ENCODE measurements at regions not wholly inside any gene's neighbourhood (a gene's known extent, or its start where the extent isn't known, plus 50 kb on each side); places are given as distances from the start of the nearest gene placed in this dataset.

DNA sequence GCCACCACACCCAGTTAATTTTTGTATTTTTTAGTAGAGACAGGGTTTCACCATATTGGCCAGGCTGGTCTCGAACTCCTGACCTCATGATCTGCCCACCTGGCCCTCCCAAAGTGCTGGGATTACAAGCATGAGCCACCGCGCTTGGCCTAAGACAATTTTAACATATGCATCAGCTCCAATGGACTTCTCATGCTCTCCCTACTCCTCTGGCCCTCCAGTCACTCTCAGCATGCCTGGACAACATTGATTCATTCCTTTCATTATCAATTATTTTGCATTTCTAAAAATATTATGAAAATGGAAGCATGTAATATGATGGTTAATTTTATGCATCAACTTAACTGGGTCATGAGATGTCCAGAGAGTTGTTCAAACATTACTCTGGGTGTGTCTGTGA, 469.1 kb upstream of the TMEM132C start:
- Mint-ChIP-seq H3K36me3 (no peaks in the 10 kb centered on the region), H3K27ac (no peak overlapping the region), H3K4me3 (no peak overlapping the region), H3K27me3 (ENCODE audit: insufficient read depth, low read depth) (peaks cover 2% of the 10 kb centered on the region), H3K4me1 (no peaks in the 10 kb centered on the region), H3K9me3 (no peaks in the 10 kb centered on the region)
- Histone ChIP-seq H3K4me2 (no peak overlapping the region), H4K20me1 (ENCODE audit: low read depth) (no peaks in the 10 kb centered on the region), H3K4me3 (no peak overlapping the region), H3K27me3 (no peaks in the 10 kb centered on the region), H3K9me3 (ENCODE audit: low read depth) (no peaks in the 10 kb centered on the region), H3K36me3 (no peaks in the 10 kb centered on the region), H2AFZ (replicated peaks) (no peak overlapping the region), H3K27ac (no peak overlapping the region), H3F3A (ENCODE audit: low read depth) (no peaks in the 10 kb centered on the region), H3K79me2 (ENCODE audit: low read depth) (no peaks in the 10 kb centered on the region), H3K9ac (no peak overlapping the region), H3K4me1 (no peaks in the 10 kb centered on the region)
- no peak for DNase-seq (ENCODE audit: low spot score)
- TF ChIP-seq EZH2 (IDR thresholded peaks at IDR 0.05) (no peak), EZH2phosphoT487 (IDR thresholded peaks at IDR 0.05) (no peak)
- TF ChIP-seq, protein P1, sequence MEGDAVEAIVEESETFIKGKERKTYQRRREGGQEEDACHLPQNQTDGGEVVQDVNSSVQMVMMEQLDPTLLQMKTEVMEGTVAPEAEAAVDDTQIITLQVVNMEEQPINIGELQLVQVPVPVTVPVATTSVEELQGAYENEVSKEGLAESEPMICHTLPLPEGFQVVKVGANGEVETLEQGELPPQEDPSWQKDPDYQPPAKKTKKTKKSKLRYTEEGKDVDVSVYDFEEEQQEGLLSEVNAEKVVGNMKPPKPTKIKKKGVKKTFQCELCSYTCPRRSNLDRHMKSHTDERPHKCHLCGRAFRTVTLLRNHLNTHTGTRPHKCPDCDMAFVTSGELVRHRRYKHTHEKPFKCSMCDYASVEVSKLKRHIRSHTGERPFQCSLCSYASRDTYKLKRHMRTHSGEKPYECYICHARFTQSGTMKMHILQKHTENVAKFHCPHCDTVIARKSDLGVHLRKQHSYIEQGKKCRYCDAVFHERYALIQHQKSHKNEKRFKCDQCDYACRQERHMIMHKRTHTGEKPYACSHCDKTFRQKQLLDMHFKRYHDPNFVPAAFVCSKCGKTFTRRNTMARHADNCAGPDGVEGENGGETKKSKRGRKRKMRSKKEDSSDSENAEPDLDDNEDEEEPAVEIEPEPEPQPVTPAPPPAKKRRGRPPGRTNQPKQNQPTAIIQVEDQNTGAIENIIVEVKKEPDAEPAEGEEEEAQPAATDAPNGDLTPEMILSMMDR (IDR thresholded peaks at IDR 0.05) = no peak

DNA sequence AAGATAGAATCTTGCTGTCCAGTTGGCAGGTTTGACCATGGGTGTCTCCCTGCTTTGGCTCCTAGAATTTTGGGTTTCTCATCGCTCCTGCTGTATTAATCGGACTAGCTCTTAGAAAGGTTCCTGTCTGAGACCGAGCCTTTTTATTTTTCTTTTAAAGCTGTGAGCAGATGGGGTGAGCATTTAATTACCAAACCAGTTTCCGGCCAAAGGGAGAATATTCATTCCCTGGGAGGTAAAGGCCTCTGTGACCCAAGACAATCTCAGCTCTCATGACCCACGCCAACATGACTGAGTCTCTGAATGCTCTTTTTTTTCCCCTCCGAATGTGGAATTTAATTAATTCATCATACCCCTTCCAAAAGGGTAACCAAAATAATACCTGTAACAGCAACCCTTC, 464.7 kb upstream of the TMEM132C start:
- no peaks in the 10 kb centered on the region for H3K36me3 Mint-ChIP-seq
- no peaks in the 10 kb centered on the region for H3K9me3 Mint-ChIP-seq
- no peak overlapping the region for H3K4me3 Mint-ChIP-seq
- TF ChIP-seq EZH2 (IDR thresholded peaks at IDR 0.05) (no peak), EZH2phosphoT487 (IDR thresholded peaks at IDR 0.05) (no peak)
- TF ChIP-seq, protein P1 (IDR thresholded peaks at IDR 0.05) = no peak
- peaks cover 2% of the 10 kb centered on the region for H3K27me3 Mint-ChIP-seq (ENCODE audit: insufficient read depth, low read depth)
- Histone ChIP-seq H2AFZ (replicated peaks) (no peak overlapping the region), H3F3A (ENCODE audit: low read depth) (no peaks in the 10 kb centered on the region), H3K9me3 (ENCODE audit: low read depth) (no peaks in the 10 kb centered on the region), H3K4me2 (no peak overlapping the region), H3K4me1 (no peaks in the 10 kb centered on the region), H4K20me1 (ENCODE audit: low read depth) (no peaks in the 10 kb centered on the region), H3K36me3 (no peaks in the 10 kb centered on the region), H3K9ac (no peak overlapping the region), H3K27me3 (no peaks in the 10 kb centered on the region), H3K79me2 (ENCODE audit: low read depth) (no peaks in the 10 kb centered on the region), H3K4me3 (no peak overlapping the region), H3K27ac (no peak overlapping the region)
- no peaks in the 10 kb centered on the region for H3K4me1 Mint-ChIP-seq
- no peak for DNase-seq (ENCODE audit: low spot score)
- H3K27ac Mint-ChIP-seq = no peak overlapping the region

DNA sequence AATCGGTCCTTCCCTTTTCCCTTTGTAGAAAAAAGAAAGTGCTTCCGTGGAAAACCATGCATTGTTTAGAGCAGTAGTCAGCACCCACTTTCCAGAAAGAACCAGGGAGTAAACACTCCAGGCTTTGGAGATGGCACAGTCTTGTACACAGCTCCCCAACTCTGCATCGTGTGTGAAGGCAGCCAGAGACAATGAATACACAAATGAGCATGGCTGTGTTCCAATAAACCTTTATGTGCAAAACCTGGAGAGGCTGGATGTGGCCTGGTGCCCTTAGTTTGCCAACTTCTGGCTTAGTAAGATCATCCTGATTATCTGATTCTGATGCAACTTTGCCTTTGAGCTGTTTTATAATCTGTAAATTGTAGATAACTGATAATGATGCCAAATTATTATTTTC, 463.4 kb upstream of the TMEM132C start:
- Histone ChIP-seq H2AFZ (replicated peaks) (no peak overlapping the region), H3K4me1 (no peaks in the 10 kb centered on the region), H3F3A (ENCODE audit: low read depth) (no peaks in the 10 kb centered on the region), H3K79me2 (ENCODE audit: low read depth) (no peaks in the 10 kb centered on the region), H3K27ac (no peak overlapping the region), H3K36me3 (no peaks in the 10 kb centered on the region), H4K20me1 (ENCODE audit: low read depth) (no peaks in the 10 kb centered on the region), H3K4me2 (no peak overlapping the region), H3K4me3 (no peak overlapping the region), H3K9ac (no peak overlapping the region), H3K27me3 (no peaks in the 10 kb centered on the region), H3K9me3 (ENCODE audit: low read depth) (no peaks in the 10 kb centered on the region)
- no peak overlapping the region for H3K27ac Mint-ChIP-seq
- H3K9me3 Mint-ChIP-seq = no peaks in the 10 kb centered on the region
- DNase-seq (ENCODE audit: low spot score) = no peak
- peaks cover 2% of the 10 kb centered on the region for H3K27me3 Mint-ChIP-seq (ENCODE audit: insufficient read depth, low read depth)
- no peaks in the 10 kb centered on the region for H3K4me1 Mint-ChIP-seq
- no peaks in the 10 kb centered on the region for H3K36me3 Mint-ChIP-seq
- TF ChIP-seq, protein P1 (IDR thresholded peaks at IDR 0.05) = no peak
- no peak for TF ChIP-seq EZH2phosphoT487 (IDR thresholded peaks at IDR 0.05)
- no peak for TF ChIP-seq EZH2 (IDR thresholded peaks at IDR 0.05)
- no peak overlapping the region for H3K4me3 Mint-ChIP-seq

DNA sequence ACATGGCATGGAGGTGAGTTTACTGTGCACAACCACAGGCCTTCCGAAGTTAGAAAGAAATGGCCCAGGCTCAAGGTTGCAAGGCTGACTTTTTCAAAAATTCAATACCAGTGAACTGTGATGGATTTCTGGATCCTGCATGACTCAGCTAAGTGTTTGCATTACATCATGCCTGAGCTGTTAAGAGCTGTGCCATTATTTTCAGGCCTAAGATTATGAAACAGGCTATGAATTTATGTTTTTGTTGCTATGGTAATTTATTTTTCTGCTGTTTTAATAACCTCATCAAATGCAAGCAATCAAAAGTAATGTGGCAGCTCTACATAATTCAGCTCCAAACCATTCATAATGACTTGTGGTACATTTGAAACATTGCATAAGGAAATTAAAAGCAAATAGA, 457.7 kb upstream of the TMEM132C start:
- H3K4me3 Mint-ChIP-seq = no peak overlapping the region
- H3K9ac ChIP-seq = no peak overlapping the region
- no peaks in the 10 kb centered on the region for H3K36me3 Mint-ChIP-seq
- H3K27me3 Mint-ChIP-seq (ENCODE audit: insufficient read depth, low read depth) = no peaks in the 10 kb centered on the region
- H4K20me1 ChIP-seq (ENCODE audit: low read depth) = no peaks in the 10 kb centered on the region
- no peaks in the 10 kb centered on the region for H3F3A ChIP-seq (ENCODE audit: low read depth)
- DNase-seq (ENCODE audit: low spot score) = no peak
- no peak overlapping the region for H3K27ac Mint-ChIP-seq
- H2AFZ ChIP-seq (replicated peaks) = no peak overlapping the region
- H3K4me1 Mint-ChIP-seq = peaks cover 12% of the 10 kb centered on the region
- no peak overlapping the region for H3K4me2 ChIP-seq
- no peak for TF ChIP-seq EZH2 (IDR thresholded peaks at IDR 0.05)
- no peaks in the 10 kb centered on the region for H3K4me1 ChIP-seq
- no peak overlapping the region for H3K4me3 ChIP-seq
- H3K9me3 Mint-ChIP-seq = no peaks in the 10 kb centered on the region
- no peaks in the 10 kb centered on the region for H3K79me2 ChIP-seq (ENCODE audit: low read depth)
- H3K9me3 ChIP-seq (ENCODE audit: low read depth) = no peaks in the 10 kb centered on the region
- H3K27ac ChIP-seq = no peak overlapping the region
- no peaks in the 10 kb centered on the region for H3K27me3 ChIP-seq
- H3K36me3 ChIP-seq = no peaks in the 10 kb centered on the region
